ENCODE measurements at regions not wholly inside any gene's neighbourhood (a gene's known extent, or its start where the extent isn't known, plus 50 kb on each side); places are given as distances from the start of the nearest gene placed in this dataset.

DNA sequence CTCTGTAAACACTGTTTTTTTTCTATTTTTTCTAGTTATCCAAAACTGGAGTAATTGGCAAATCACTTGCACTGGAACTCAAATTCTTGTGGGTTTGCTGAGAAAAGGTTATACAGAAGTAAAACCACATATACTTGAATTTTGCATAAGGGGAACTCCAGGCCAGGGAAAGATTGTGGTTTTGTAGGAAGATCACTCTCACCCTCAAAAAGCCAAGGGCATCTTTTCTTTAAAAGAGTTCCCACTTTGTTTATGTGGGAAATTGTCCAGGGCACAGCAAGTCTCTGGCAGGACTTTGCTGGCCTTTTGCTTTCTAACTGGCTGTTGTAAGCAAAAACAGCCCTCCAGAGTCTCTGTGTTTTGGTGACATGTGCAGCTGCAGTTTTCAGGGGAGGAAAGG, 340.3 kb upstream of the RBMS3 start:
- Histone ChIP-seq H3K27me3 (replicated peaks in 1 of 4; ENCODE audit: control insufficient read depth in 3 of 4, extremely low read depth in 1 of 4, insufficient read depth in 3 of 4, low read length in 3 of 4) (no peaks in the 10 kb centered on the region), H3K4me2 (ENCODE audit: insufficient read depth in 1 of 2, low read depth in 2 of 2, low read length in 2 of 2) (no peak overlapping the region), H3K9ac (replicated peaks in 1 of 4; ENCODE audit: extremely low read depth in 1 of 4, low read depth in 3 of 4, low read length in 3 of 4) (no peak overlapping the region), H4K5ac (ENCODE audit: insufficient read length, low read depth, low read length) (no peak overlapping the region), H3K23me2 (ENCODE audit: low read depth, low read length) (no peaks in the 10 kb centered on the region; the same call in 1 of the 2 replicates), H2BK12ac (ENCODE audit: low read depth, low read length) (no peak overlapping the region), H4K20me1 (replicated peaks in 1 of 2; ENCODE audit: control insufficient read depth in 1 of 2, insufficient read depth in 2 of 2, low read length in 2 of 2) (no peaks in the 10 kb centered on the region), H2AK5ac (ENCODE audit: low read depth, low read length) (no peak overlapping the region), H4K8ac (ENCODE audit: extremely low read depth, insufficient read depth, low read length) (no peak overlapping the region), H3K14ac (ENCODE audit: insufficient read length) (no peak overlapping the region), H3K36me3 (ENCODE audit: control insufficient read depth in 2 of 4, insufficient read depth in 4 of 4, low read length in 3 of 4) (no peaks in the 10 kb centered on the region), H3K18ac (ENCODE audit: extremely low read depth, low read length) (no peak overlapping the region), H3K4ac (replicated peaks; ENCODE audit: insufficient read length, low read depth, low read length) (no peak overlapping the region), H3K56ac (replicated peaks; ENCODE audit: insufficient read length, low read depth, low read length) (no peak overlapping the region), H2BK5ac (ENCODE audit: low read depth, low read length) (no peak overlapping the region), H3K23ac (ENCODE audit: insufficient read length) (no peak overlapping the region), H3K79me2 (ENCODE audit: control insufficient read depth in 1 of 2, insufficient read depth in 2 of 2, low read length in 2 of 2) (no peaks in the 10 kb centered on the region), H2BK120ac (replicated peaks; ENCODE audit: low read depth, low read length) (no peak overlapping the region), H3K4me1 (replicated peaks in 1 of 4; ENCODE audit: control insufficient read depth in 3 of 4, insufficient read depth in 4 of 4, low read length in 3 of 4) (no peaks in the 10 kb centered on the region), H3K4me3 (ENCODE audit: extremely low read depth in 1 of 4, insufficient read depth in 2 of 4, low read depth in 3 of 4, low read length in 4 of 4) (no peak overlapping the region), H2AFZ (ENCODE audit: low read length) (no peak overlapping the region), H3K79me1 (ENCODE audit: low read depth, low read length) (no peaks in the 10 kb centered on the region), H4K91ac (replicated peaks; ENCODE audit: insufficient read length, low read length) (no peak overlapping the region), H3K9me3 (ENCODE audit: insufficient read depth in 2 of 2, low read depth in 1 of 2, low read length in 1 of 2) (no peaks in the 10 kb centered on the region), H2BK15ac (ENCODE audit: low read length) (no peak overlapping the region), H2BK20ac (ENCODE audit: low read length) (no peak overlapping the region), H3K27ac (ENCODE audit: low read depth, low read length) (no peak overlapping the region)
- ChIA-PET CTCF (ENCODE audit: partially characterized antibody) (no interaction called here), POLR2A (ENCODE audit: partially characterized antibody) (no interaction called here)
- no peak for DNase-seq (ENCODE audit: low read depth in 1 of 2, low spot score in 2 of 2)
- TF ChIP-seq GTF2F1 (IDR thresholded peaks at IDR 0.05; ENCODE audit: borderline replicate concordance, low read depth, low read length): no peak
- no peak for FAIRE-seq

All from H1 (cell line).